Upper lobe of left lung (tissue), 4 donors: ENCODE measurements at regions not wholly inside any gene's neighbourhood (a gene's known extent, or its start where the extent isn't known, plus 50 kb on each side); places are given as distances from the start of the nearest gene placed in this dataset.

Source experiments
- CTCF ChIP-seq, 6 experiments: fragments of 450-650 bp in 4 of 6; fragments of 200-600 bp in 2 of 6; sonication (generic) in 2 of 6; IDR thresholded peaks; one replicate each; pipeline ENCODE4 v1.5.1; 2016 to 2019; ENCODE audit warnings: antibody characterized with exemption in 6 of 6
- EP300 ChIP-seq, 4 donors: sonication (generic); formaldehyde crosslinking; IDR thresholded peaks; one replicate each; pipeline ENCODE4 v1.5.1; 2017; ENCODE audit warnings: antibody characterized with exemption in 4 of 4, control low read depth in 2 of 4
- POLR2AphosphoS5 ChIP-seq, 2 donors: sonication (generic); formaldehyde crosslinking; IDR thresholded peaks; one replicate each; pipeline ENCODE4 v1.5.1; 2017; ENCODE audit warnings: antibody characterized with exemption in 2 of 2

GRCh38 chr10:30121401-30121800 lies 62.0 kb upstream of the JCAD start:
- TF ChIP-seq CTCF (IDR thresholded peaks at IDR 0.05), result no peak
- no peak for TF ChIP-seq EP300 (IDR thresholded peaks at IDR 0.05)
- TF ChIP-seq POLR2AphosphoS5 (IDR thresholded peaks at IDR 0.05), result no peak
